ENCODE measurements at regions not wholly inside any gene's neighbourhood (a gene's known extent, or its start where the extent isn't known, plus 50 kb on each side); places are given as distances from the start of the nearest gene placed in this dataset.

DNA sequence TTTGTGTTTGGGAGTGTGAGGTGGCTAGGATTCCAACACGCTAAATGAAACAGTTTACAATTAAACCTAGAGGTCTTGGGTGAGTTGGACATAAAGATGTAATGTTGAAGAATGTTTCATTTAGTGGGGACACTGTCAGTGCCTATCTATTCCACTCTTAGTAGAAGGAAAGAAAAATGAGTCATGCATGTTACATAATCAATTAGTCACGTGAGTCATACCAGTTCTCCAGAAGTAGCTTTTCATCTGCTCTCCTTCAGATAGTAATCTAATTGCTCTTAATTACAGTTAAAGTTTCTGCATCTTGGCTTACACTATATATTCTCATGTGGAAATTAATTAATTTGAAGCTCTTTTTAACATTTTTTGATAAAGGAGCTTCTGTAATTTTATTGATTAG is 115.7 kb upstream of the P2RY1 start:
- Histone ChIP-seq H3K9me2 (replicated peaks; ENCODE audit: insufficient read depth, low read length) (no peaks in the 10 kb centered on the region), H3K9me3 (ENCODE audit: insufficient read depth, low read length) (no peaks in the 10 kb centered on the region), H4K20me1 (ENCODE audit: low read depth, low read length) (no peaks in the 10 kb centered on the region), H3K4me2 (ENCODE audit: low read depth, low read length, poor library complexity, severe bottlenecking) (no peak overlapping the region), H3K4me3 (ENCODE audit: insufficient read depth, low read length, poor library complexity, severe bottlenecking) (no peak overlapping the region), H3K79me2 (ENCODE audit: insufficient read depth, low read length) (no peaks in the 10 kb centered on the region), H3K36me3 (ENCODE audit: low read length) (no peaks in the 10 kb centered on the region), H3K9ac (ENCODE audit: low read length) (no peak overlapping the region), H2AFZ (ENCODE audit: low read depth, low read length, severe bottlenecking) (no peak overlapping the region), H3F3A (ENCODE audit: insufficient read depth) (no peaks in the 10 kb centered on the region), H3K27ac (ENCODE audit: low read depth, low read length) (no peak overlapping the region), H3K27me3 (ENCODE audit: low read length) (no peaks in the 10 kb centered on the region)
- TF ChIP-seq, protein P1, sequence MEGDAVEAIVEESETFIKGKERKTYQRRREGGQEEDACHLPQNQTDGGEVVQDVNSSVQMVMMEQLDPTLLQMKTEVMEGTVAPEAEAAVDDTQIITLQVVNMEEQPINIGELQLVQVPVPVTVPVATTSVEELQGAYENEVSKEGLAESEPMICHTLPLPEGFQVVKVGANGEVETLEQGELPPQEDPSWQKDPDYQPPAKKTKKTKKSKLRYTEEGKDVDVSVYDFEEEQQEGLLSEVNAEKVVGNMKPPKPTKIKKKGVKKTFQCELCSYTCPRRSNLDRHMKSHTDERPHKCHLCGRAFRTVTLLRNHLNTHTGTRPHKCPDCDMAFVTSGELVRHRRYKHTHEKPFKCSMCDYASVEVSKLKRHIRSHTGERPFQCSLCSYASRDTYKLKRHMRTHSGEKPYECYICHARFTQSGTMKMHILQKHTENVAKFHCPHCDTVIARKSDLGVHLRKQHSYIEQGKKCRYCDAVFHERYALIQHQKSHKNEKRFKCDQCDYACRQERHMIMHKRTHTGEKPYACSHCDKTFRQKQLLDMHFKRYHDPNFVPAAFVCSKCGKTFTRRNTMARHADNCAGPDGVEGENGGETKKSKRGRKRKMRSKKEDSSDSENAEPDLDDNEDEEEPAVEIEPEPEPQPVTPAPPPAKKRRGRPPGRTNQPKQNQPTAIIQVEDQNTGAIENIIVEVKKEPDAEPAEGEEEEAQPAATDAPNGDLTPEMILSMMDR (IDR thresholded peaks at IDR 0.05; ENCODE audit: insufficient read depth, low read length, poor library complexity, severe bottlenecking) = no peak
- TF ChIP-seq EZH2phosphoT487 (conservative IDR thresholded peaks at IDR 0.05; ENCODE audit: low read length) = no peak

DNA sequence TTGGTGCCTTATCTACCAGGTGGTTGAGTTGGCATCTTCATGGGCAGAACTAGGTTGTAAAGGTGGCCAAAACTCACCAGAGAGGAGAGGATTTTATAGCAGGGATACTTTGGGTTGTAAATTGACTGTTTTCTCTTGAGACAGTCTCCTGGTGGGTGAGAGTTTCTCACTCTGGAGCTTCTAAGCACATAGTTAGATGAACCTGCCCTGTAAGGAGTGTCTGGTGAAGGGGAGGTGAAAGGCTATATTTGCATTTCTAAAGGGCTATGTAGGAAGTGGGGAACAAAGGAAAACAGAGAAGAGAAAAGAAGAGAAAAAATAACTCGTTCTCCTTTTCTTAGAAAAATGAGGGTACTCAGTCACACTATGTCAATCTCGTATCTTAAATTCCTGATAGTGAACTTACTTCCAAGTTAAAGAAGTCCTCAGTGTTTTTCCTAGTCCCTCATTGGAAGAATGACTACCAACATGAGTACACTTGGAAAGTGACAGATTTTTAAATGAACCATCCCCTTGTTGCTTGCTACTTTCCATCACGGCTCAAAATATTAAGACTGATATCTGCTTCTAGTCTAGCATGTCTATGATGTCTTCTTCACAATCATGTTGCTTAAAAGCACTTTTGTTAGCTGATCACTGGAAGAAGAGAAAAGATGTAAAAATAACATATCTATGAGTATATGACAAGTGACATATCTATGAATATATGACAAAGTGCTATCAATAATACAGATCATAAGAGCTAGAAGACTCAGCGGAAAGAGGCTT is 113.8 kb upstream of the P2RY1 start:
- Histone ChIP-seq H3K27ac (ENCODE audit: low read depth, low read length) (no peak overlapping the region), H3K4me2 (ENCODE audit: low read depth, low read length, poor library complexity, severe bottlenecking) (no peak overlapping the region), H3K27me3 (ENCODE audit: low read length) (no peaks in the 10 kb centered on the region), H3F3A (ENCODE audit: insufficient read depth) (no peaks in the 10 kb centered on the region), H2AFZ (ENCODE audit: low read depth, low read length, severe bottlenecking) (no peak overlapping the region), H3K9me2 (replicated peaks; ENCODE audit: insufficient read depth, low read length) (no peaks in the 10 kb centered on the region), H3K9me3 (ENCODE audit: insufficient read depth, low read length) (no peaks in the 10 kb centered on the region), H3K36me3 (ENCODE audit: low read length) (no peaks in the 10 kb centered on the region), H3K79me2 (ENCODE audit: insufficient read depth, low read length) (no peaks in the 10 kb centered on the region), H3K4me3 (ENCODE audit: insufficient read depth, low read length, poor library complexity, severe bottlenecking) (no peak overlapping the region), H4K20me1 (ENCODE audit: low read depth, low read length) (no peaks in the 10 kb centered on the region), H3K9ac (ENCODE audit: low read length) (no peak overlapping the region)
- TF ChIP-seq EZH2phosphoT487 (conservative IDR thresholded peaks at IDR 0.05; ENCODE audit: low read length) = no peak

DNA sequence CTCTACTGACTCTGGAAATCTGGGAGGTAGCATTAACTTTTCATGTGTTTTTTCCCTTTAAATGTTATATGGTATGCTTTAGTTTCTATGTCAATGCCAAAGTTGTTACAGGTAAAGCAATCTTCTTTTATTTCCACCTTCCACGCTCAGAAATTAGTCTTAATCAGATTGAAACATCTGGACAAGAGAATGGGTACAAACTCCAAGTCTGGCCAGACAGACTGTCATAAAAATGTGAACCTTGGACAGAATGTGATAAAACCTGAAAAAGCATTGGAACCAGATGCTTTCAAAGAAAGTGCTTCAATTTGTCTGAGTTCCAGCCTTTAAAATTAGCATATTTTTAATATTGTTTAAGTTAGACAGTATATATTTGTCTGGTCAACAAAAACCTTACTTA is 110.7 kb upstream of the P2RY1 start:
- Histone ChIP-seq H3K4me2 (ENCODE audit: low read depth, low read length, poor library complexity, severe bottlenecking) (no peak overlapping the region), H2AFZ (ENCODE audit: low read depth, low read length, severe bottlenecking) (no peak overlapping the region), H3K27me3 (ENCODE audit: low read length) (no peaks in the 10 kb centered on the region), H4K20me1 (ENCODE audit: low read depth, low read length) (no peaks in the 10 kb centered on the region), H3K79me2 (ENCODE audit: insufficient read depth, low read length) (no peaks in the 10 kb centered on the region), H3K9me3 (ENCODE audit: insufficient read depth, low read length) (no peaks in the 10 kb centered on the region), H3K27ac (ENCODE audit: low read depth, low read length) (no peak overlapping the region), H3K4me3 (ENCODE audit: insufficient read depth, low read length, poor library complexity, severe bottlenecking) (no peak overlapping the region), H3K36me3 (ENCODE audit: low read length) (no peaks in the 10 kb centered on the region), H3F3A (ENCODE audit: insufficient read depth) (no peaks in the 10 kb centered on the region), H3K9ac (ENCODE audit: low read length) (no peak overlapping the region), H3K9me2 (replicated peaks; ENCODE audit: insufficient read depth, low read length) (no peaks in the 10 kb centered on the region)
- no peak for TF ChIP-seq EZH2phosphoT487 (conservative IDR thresholded peaks at IDR 0.05; ENCODE audit: low read length)
- TF ChIP-seq, protein P1 (IDR thresholded peaks at IDR 0.05; ENCODE audit: insufficient read depth, low read length, poor library complexity, severe bottlenecking) = no peak

DNA sequence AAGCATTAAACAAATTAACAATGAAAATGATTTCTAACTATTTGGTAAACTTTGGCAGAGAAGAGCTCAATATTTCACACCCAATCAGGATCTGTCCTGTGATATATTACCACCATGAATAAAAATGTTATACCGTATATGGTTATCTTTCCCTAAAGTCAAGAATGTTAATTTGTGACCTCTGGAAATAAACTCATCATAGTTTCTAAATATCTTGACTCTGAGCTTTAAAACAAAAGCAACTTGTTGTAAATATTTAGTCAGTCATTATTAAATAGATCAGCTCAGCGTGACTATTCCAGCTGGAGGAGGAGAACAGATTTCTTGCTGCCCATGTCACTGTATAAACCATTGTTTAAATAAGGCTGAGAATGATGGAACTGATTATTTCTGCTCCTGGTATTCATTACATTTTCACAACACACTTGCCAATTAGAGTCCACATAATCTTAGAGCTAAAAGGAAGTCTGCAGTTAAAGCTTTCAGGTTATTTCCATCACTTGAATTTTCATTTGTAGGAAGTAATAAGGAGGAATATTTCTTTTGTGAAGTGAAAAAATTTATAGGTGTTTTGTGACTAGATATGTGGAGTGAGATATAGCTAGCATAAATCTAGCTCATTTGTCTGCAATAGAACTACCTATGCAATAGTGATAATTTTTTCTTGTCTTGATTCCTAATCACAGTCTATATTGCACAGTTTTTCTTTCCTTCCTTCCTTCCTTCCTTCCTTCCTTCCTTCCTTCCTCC is 106.5 kb upstream of the P2RY1 start:
- Histone ChIP-seq H3K9me3 (ENCODE audit: insufficient read depth, low read length) (no peaks in the 10 kb centered on the region), H3K4me3 (ENCODE audit: insufficient read depth, low read length, poor library complexity, severe bottlenecking) (no peak overlapping the region), H3K36me3 (ENCODE audit: low read length) (no peaks in the 10 kb centered on the region), H4K20me1 (ENCODE audit: low read depth, low read length) (no peaks in the 10 kb centered on the region), H3K27me3 (ENCODE audit: low read length) (no peaks in the 10 kb centered on the region), H3K9ac (ENCODE audit: low read length) (no peak overlapping the region), H2AFZ (ENCODE audit: low read depth, low read length, severe bottlenecking) (no peak overlapping the region), H3K27ac (ENCODE audit: low read depth, low read length) (no peak overlapping the region), H3K79me2 (ENCODE audit: insufficient read depth, low read length) (no peaks in the 10 kb centered on the region), H3K9me2 (replicated peaks; ENCODE audit: insufficient read depth, low read length) (no peaks in the 10 kb centered on the region), H3F3A (ENCODE audit: insufficient read depth) (no peaks in the 10 kb centered on the region), H3K4me2 (ENCODE audit: low read depth, low read length, poor library complexity, severe bottlenecking) (no peak overlapping the region)
- TF ChIP-seq, protein P1 (IDR thresholded peaks at IDR 0.05; ENCODE audit: insufficient read depth, low read length, poor library complexity, severe bottlenecking) = no peak
- TF ChIP-seq EZH2phosphoT487 (conservative IDR thresholded peaks at IDR 0.05; ENCODE audit: low read length) = no peak

All from SU-DHL-6 (cell line).